ENCODE measurements at regions not wholly inside any gene's neighbourhood (a gene's known extent, or its start where the extent isn't known, plus 50 kb on each side); places are given as distances from the start of the nearest gene placed in this dataset.
"Not testable (repeated sequence)": the region's sequence is repeated elsewhere in the genome, so short reads cannot be mapped to it uniquely, and the experiment has no call there.

DNA sequence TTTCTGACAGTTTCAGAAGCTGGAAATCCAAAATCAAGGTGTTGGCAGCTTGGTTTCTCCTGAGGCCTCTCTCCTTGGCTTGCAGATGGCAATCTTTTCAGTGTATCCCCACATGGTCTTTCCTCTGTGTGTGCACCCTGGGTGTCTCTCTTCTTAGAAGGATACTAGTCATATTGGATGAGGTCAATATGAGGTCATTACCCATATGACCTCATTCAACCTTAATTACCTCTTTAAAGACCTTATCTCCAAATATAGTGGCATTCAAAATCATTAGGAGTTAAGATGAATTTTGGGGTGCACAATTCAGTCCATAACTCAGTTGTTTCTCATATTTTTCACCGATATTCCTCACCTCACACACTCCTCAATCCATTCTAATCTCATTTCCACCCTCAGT, 92.4 kb upstream of the TGM3 start:
- DNase-seq, result no peak

GRCh38 chr20:2204021-2204420, 91.8 kb upstream of the TGM3 start:
- no peak for DNase-seq

- peak; percentile 74 for DNase-seq
Observed at GRCh38 chr20:2206957-2207769, 88.6 kb upstream of the TGM3 start.

- DNase-seq, result no peak
Observed at GRCh38 chr20:2207770-2208097, 88.1 kb upstream of the TGM3 start.

GRCh38 chr20:2208897-2209296, 86.9 kb upstream of the TGM3 start:
- DNase-seq, result no peak

DNA sequence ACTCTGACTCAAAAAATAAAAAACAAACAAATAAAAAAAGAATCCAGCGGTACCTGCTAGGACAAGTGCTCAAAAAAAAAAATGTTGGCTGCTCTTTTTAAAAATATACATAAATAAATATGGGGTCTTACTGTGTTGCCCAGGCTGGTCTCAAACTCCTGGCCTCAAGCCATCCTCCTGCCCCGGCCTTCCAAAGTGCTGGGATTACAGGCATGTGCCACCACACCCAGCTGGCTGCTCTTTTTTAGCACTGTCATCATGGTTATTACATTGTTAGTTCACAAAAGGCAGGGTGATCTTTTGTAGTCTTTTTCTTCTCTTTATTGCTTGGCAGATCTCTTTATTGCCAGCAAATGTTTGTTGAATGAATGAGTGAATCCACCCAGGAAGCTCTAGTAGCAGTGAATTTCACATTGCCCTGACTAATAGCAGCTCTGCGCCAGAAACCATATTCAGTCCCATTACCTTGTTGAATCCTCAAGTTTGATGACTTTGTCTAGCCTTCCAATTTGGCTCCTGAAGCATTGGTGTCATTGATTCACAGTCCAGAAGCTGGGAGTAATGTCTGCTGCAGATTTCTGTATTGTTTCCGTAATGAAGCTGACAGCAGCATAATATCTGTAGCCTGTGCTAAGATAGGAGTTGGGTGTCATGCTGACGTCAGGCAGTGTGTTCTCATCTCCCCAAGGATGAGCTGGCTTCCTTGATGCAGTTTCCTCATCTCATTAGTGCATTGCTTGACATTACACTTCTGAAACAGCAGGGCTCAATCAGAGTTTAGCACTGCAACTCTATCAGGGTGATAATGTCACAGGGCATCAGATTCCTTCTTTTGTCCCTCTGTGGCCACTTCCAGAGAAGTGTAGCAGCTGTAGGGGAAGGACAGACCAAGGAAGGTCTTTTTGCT, 84.9 kb upstream of the TGM3 start:
- peak; percentile 13 for DNase-seq

DNA sequence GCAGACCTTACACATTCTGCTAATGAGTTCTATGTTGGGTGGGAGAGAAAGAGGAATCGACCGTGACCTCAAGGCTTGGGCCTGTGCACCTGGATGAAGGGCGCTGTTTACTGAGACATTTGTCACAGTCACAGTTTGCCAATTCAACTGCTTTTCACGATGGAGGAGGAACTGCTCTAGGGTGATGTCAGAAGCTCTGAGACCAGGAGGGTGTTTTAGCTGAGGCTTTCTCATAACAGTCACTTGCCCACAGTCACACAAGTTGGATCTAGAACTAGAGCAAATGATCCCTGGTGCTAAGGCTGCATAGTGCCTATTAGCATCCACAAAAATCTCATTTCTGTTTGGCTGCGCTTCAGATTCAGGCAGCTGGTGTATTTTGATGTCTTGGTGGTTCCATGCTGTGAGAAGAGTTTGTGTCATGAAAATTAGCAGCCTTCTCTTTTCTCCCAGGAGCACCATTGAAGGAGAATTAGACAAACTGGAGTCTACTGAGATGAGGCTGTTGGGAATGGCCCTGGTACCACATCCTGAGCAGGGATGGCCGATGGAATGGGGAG, 83.3 kb upstream of the TGM3 start:
- no peak for DNase-seq

GRCh38 chr20:2213401-2213800, 82.4 kb upstream of the TGM3 start:
- DNase-seq, result no peak

- DNase-seq, result peak; percentile 55
Observed at GRCh38 chr20:2217857-2218539, 77.8 kb upstream of the TGM3 start.

DNA sequence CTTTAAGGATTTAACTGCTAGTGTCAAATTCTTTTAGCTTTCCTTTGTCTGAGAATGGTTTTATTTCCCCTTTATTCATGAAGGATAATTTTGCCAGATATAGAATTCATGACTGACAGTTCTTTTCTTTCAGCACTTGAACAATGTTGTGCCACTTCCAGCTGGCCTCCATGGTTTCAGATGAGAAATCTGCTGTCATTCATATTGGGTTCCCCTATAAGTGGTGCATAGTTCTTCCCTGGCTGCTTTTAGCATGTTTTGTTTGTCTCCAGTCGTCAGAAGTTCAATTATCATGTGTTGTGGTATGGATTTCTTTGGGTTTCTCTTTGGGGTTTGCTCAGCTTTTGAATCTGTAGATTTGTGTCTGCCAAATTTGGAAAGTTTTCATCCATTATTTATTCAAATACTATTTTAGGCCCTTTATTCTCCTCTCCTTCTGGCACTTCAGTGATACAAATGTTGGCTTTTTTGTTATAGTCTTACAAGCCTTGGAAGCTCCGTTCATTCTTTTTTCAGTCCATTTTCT, 76.3 kb upstream of the TGM3 start:
- DNase-seq, result no peak

DNA sequence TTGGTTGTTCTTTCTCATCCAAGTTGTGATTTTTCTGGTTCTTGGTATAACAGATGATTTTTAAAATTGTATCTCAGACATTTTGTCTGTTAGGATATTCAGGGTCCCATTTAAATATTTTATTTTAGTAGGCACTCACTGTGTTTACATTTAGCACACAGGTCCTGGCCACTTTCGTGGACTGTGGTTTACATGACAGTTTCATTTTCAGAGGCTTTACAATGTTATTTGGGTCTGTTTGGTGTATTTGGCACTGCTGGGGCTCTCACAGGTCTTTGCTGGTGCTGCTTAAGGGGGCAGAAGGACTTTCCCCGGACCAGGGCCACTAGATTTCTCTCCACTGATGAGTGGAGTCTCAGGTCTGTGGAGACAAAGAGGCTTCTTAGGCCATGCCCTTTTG, 75.5 kb upstream of the TGM3 start:
- no peak for DNase-seq

DNA sequence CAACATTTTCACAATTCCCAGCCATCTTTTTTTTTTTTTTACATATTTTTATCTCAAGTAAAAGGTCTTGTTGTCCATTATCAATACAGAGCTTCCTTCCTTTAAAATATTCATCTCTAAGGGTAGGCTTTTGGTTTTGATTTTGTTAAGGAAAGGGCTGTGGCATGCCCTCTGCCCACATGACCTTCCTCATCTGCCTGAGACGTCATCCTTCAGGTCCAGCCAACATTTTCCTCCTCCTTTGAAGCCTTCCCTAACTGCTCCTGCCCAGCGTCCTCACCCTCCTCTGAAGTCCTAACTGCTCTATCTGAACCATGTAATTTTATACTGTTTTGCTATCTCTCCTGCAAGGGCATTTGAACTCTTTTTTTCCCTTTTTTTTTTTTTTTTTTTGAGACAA, 73.9 kb upstream of the TGM3 start:
- DNase-seq, result no peak

DNA sequence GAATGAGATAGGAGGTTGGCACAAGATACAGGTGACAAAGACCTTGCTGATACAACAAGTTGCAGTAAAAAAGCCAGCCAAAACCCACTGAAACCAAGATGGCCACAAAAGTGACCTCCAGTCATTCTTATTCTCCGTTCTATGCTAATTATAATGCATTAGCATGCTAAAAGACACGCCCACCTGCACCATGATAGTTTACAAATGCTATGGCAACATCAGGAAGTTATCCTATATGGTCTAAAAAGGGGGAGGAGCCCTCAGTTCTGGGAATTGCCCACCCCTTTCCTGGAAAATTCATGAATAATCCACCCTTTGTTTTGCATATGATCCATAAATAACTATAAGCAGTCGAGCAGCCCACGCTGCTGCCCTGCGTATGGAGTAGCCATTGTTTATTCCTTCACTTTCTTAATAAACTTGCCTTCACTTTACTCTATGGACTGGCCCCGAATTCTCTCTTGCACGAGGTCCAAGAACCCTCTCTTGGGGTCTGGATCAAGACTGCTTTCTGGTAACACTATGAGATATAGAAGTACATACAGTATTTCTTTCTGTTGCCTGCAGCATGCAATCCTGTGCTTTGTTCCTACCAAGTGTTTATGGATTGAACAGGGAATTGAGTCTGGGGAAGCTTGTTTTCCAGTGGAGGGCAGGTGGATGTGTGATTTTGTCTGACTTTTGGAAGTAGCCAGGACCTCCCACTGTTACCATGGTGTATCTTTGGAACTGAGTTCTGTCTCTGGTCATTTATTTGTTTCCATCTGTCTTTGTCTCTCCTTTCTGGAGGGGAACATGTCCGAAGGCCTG, 72.0 kb upstream of the TGM3 start:
- DNase-seq, result no peak

GRCh38 chr20:2224368-2224639, 71.5 kb upstream of the TGM3 start:
- no peak for DNase-seq

GRCh38 chr20:2227285-2227684, 68.5 kb upstream of the TGM3 start:
- DNase-seq, result not testable (repeated sequence)

- no peak for DNase-seq
Observed at GRCh38 chr20:2227861-2228260, 67.9 kb upstream of the TGM3 start.

GRCh38 chr20:2228926-2229325, 66.9 kb upstream of the TGM3 start:
- no peak for DNase-seq

DNA sequence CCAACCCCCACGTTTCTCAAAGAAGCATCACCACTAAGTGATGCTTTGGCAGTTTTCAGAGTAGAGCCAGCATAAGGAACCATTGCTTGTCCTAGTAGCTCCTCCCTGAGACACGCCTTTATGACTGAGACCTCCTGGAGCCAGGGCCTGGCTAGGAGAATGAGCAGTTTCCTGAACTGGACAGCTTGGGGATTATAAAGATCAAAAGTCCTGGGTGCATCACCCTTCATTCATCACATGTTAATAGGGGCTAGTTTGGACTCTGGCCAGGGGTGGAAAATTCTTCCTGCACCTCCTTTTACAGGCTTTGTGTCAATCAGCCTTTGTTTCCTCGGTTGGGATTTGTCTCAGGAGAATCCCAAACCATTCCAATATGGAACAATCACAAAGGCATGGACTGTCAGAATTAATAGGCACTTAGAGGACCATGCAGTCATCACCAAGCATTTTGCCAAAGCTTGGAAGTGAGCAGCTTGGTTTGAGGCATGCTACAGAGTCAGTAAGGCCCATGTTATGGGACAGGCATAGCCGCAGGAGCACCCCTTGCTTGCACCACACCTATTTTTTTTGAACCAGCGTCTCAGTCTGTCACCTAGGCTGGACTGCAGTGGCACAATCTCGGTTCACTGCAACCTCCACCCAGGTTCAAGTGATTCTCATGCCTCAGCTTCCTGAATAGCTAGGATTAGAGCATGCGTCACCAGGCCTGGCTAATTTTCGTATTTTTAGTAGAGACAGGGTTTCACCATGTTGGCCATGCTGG, 64.9 kb upstream of the TGM3 start:
- no peak for DNase-seq

- DNase-seq, result no peak
Observed at GRCh38 chr20:2231701-2232100, 64.1 kb upstream of the TGM3 start.

DNA sequence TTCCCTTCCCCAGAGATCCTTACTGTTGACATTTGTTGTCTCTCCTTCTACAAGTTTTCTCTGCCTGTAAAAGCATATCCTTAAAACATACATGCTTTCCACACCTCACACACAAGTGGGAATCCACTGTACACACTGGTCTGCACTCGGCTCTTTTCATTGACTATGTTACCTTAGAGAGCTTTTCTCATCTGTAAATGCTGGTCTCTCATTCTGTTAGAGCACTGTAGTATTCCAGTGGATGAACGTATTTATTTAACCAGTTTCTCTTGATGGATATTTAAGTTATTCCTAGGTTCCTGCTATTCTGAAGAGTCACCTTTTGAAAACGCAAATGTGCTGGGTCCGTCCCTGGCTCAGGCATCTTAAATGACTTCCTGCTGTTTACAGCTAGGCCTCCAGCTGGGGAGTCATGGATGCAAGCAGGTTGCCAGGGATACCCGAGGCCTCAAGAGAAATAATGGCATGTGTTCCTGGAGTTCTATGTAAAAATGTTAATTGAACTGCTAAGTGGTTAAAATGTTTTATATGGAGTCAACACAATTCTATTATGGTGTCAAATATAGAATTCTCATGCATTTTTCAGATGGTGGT, 61.1 kb upstream of the TGM3 start:
- no peak for DNase-seq

GRCh38 chr20:2236256-2236655, 59.5 kb upstream of the TGM3 start:
- no peak for DNase-seq

Data from stimulated activated CD4-positive, alpha-beta T cell treated with anti-CD3 and anti-CD28 coated beads, Interleukin-1b, Interleukin-23, amount 100 ng/mL, for 48 hours (primary cell).